ENCODE measurements at regions not wholly inside any gene's neighbourhood (a gene's known extent, or its start where the extent isn't known, plus 50 kb on each side); places are given as distances from the start of the nearest gene placed in this dataset.

DNA sequence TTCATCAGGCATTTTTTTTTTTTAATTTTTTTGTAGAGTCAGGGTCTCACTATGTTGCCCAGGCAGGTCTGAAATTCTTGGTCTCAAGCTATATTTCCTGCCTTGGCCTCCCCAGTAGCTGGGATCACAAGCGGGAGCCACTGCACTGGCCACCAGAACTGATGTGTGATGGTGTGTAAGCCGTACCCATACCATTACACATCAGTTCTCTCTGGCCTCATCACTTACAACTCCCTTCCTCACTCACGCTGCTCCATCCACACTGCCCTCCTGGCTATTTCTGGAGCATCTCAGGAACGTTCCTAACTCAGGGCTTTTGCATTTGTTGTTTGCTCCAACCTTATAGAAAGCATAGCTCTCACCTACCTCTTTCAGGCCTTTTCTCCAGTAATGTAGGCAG, 834.5 kb upstream of the ID2 start:
- Histone ChIP-seq H3K9ac (no peak overlapping the region), H2AFZ (ENCODE audit: low read depth) (no peak overlapping the region), H3K4me1 (ENCODE audit: low read depth, poor library complexity, severe bottlenecking) (no peaks in the 10 kb centered on the region), H3K4me2 (no peak overlapping the region), H3K79me2 (ENCODE audit: insufficient read depth, low read depth) (no peaks in the 10 kb centered on the region), H3K36me3 (ENCODE audit: insufficient read depth) (no peaks in the 10 kb centered on the region), H4K20me1 (ENCODE audit: insufficient read depth) (no peaks in the 10 kb centered on the region), H3K27ac (no peak overlapping the region), H3K27me3 (ENCODE audit: insufficient read depth, low read depth) (no peaks in the 10 kb centered on the region), H3K4me3 (IDR thresholded peaks at IDR 0.05; ENCODE audit: insufficient read depth, low read depth, low read length) (no peak overlapping the region)
- TF ChIP-seq, protein P1, sequence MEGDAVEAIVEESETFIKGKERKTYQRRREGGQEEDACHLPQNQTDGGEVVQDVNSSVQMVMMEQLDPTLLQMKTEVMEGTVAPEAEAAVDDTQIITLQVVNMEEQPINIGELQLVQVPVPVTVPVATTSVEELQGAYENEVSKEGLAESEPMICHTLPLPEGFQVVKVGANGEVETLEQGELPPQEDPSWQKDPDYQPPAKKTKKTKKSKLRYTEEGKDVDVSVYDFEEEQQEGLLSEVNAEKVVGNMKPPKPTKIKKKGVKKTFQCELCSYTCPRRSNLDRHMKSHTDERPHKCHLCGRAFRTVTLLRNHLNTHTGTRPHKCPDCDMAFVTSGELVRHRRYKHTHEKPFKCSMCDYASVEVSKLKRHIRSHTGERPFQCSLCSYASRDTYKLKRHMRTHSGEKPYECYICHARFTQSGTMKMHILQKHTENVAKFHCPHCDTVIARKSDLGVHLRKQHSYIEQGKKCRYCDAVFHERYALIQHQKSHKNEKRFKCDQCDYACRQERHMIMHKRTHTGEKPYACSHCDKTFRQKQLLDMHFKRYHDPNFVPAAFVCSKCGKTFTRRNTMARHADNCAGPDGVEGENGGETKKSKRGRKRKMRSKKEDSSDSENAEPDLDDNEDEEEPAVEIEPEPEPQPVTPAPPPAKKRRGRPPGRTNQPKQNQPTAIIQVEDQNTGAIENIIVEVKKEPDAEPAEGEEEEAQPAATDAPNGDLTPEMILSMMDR (conservative IDR thresholded peaks at IDR 0.05; ENCODE audit: low read depth, low read length), result no peak

DNA sequence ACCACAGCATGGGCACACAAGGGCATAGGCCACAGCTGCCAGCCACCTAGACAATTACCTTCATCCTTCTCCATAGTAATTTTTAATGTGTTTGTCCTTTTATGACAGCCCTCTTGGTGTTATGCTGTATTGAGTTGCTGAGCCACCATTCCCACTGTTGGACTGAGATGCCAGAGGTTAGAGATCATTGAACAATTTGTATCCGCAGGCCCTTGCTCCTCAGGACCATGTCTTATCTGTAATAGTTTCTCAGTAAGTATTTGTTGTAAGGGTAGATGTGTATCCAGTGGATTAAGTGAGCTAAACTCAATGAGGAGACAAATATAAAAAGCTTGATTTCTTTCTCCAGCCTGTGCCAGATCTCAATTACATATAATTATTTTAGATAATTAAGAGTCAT, 832.8 kb upstream of the ID2 start:
- no peak overlapping the region for H2AFZ ChIP-seq (ENCODE audit: low read depth)
- TF ChIP-seq, protein P1 (conservative IDR thresholded peaks at IDR 0.05; ENCODE audit: low read depth, low read length), result no peak
- H3K4me1 ChIP-seq (ENCODE audit: low read depth, poor library complexity, severe bottlenecking), result no peaks in the 10 kb centered on the region
- no peak overlapping the region for H3K27ac ChIP-seq
- no peak overlapping the region for H3K4me3 ChIP-seq (IDR thresholded peaks at IDR 0.05; ENCODE audit: insufficient read depth, low read depth, low read length)
- H3K4me2 ChIP-seq, result no peak overlapping the region
- no peaks in the 10 kb centered on the region for H3K36me3 ChIP-seq (ENCODE audit: insufficient read depth)
- H3K79me2 ChIP-seq (ENCODE audit: insufficient read depth, low read depth), result no peaks in the 10 kb centered on the region
- H3K9ac ChIP-seq, result no peak overlapping the region
- H4K20me1 ChIP-seq (ENCODE audit: insufficient read depth), result no peaks in the 10 kb centered on the region
- no peaks in the 10 kb centered on the region for H3K27me3 ChIP-seq (ENCODE audit: insufficient read depth, low read depth)

DNA sequence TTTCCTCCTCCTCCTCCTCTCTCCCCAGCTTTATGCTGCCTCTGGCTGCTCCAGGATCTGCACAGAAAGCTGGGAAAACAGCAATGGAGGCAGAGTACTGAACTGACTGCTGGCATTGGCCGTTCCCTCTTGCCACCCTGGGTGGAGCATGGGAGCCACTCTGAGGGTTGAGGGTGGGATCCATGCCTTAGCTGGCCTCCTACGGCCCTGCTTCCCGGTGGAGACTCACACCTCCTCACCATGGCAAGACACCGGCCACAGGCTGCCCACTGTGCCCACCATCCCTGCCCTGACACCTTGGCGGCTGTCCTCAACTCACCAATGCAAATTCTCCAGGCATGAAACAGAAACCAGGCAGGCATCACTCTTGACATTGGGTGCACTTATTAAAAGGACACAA, 832.3 kb upstream of the ID2 start:
- TF ChIP-seq, protein P1 (conservative IDR thresholded peaks at IDR 0.05; ENCODE audit: low read depth, low read length), result no peak
- no peaks in the 10 kb centered on the region for H3K79me2 ChIP-seq (ENCODE audit: insufficient read depth, low read depth)
- no peaks in the 10 kb centered on the region for H3K4me1 ChIP-seq (ENCODE audit: low read depth, poor library complexity, severe bottlenecking)

DNA sequence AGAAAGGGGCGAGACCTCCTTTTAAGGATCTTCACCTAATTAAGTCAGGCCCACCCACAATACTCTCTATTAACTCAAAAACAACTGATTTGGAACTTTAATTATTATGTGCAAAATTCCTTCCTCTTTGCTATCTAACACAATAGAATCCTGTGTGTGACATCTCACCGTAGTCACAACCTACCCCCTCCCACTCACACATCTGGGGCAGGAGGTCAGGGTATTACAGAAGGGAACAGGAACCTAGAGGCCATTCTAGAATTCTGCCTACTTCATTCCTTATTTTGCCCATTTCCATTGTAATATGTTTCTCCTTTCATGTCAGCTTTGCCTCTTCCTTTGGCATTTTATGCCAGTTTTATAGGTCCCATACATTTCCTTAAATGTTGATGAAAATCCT, 829.3 kb upstream of the ID2 start:
- Histone ChIP-seq H3K4me2 (no peak overlapping the region), H3K36me3 (ENCODE audit: insufficient read depth) (no peaks in the 10 kb centered on the region), H3K9ac (no peak overlapping the region), H3K4me3 (IDR thresholded peaks at IDR 0.05; ENCODE audit: insufficient read depth, low read depth, low read length) (no peak overlapping the region), H3K79me2 (ENCODE audit: insufficient read depth, low read depth) (no peaks in the 10 kb centered on the region), H3K27me3 (ENCODE audit: insufficient read depth, low read depth) (no peaks in the 10 kb centered on the region), H3K4me1 (ENCODE audit: low read depth, poor library complexity, severe bottlenecking) (no peaks in the 10 kb centered on the region), H2AFZ (ENCODE audit: low read depth) (no peak overlapping the region), H4K20me1 (ENCODE audit: insufficient read depth) (no peaks in the 10 kb centered on the region), H3K27ac (no peak overlapping the region)
- TF ChIP-seq, protein P1 (conservative IDR thresholded peaks at IDR 0.05; ENCODE audit: low read depth, low read length), result no peak

More for the DNA sequence above, 832.3 kb upstream of the ID2 start:
- H2AFZ ChIP-seq (ENCODE audit: low read depth), result no peak overlapping the region
- H3K27ac ChIP-seq, result no peak overlapping the region
- H3K4me2 ChIP-seq, result no peak overlapping the region
- H3K4me3 ChIP-seq (IDR thresholded peaks at IDR 0.05; ENCODE audit: insufficient read depth, low read depth, low read length), result no peak overlapping the region
- H3K36me3 ChIP-seq (ENCODE audit: insufficient read depth), result no peaks in the 10 kb centered on the region
- no peaks in the 10 kb centered on the region for H4K20me1 ChIP-seq (ENCODE audit: insufficient read depth)
- H3K27me3 ChIP-seq (ENCODE audit: insufficient read depth, low read depth), result no peaks in the 10 kb centered on the region
- H3K9ac ChIP-seq, result no peak overlapping the region

All from KMS-11 (cell line).